Liver (tissue), 8 donors: ENCODE measurements at regions not wholly inside any gene's neighbourhood (a gene's known extent, or its start where the extent isn't known, plus 50 kb on each side); places are given as distances from the start of the nearest gene placed in this dataset.

ENCODE experiments used
- DNase-seq: peaks from one replicate; pipeline ENCODE4 v3.0.0-alpha.2; 2017; ENCODE audit warnings: low spot score
- H3K27ac ChIP-seq, 2 donors: one replicate each; pipeline ENCODE4 v1.7.0; 2013; ENCODE audit warnings: inconsistent platforms in 2 of 2, low read length in 2 of 2, control low read depth in 1 of 2, low read depth in 1 of 2, mild to moderate bottlenecking in 1 of 2
- H3K27me3 ChIP-seq, 4 donors: one replicate each; pipeline versions ENCODE4 v1.6.1 to v1.7.0; 2013; ENCODE audit warnings: low read length in 3 of 4, inconsistent platforms in 1 of 4, mild to moderate bottlenecking in 1 of 4, moderate library complexity in 1 of 4; ENCODE audit not compliant: control insufficient read depth in 4 of 4, insufficient read depth in 4 of 4
- H3K36me3 ChIP-seq, 4 donors: one replicate each; pipeline versions ENCODE4 v1.6.1 to v1.7.0; 2013; ENCODE audit warnings: low read length in 3 of 4, mild to moderate bottlenecking in 3 of 4, low read depth in 1 of 4, moderate library complexity in 1 of 4; ENCODE audit not compliant: control insufficient read depth in 4 of 4, insufficient read depth in 3 of 4
- H3K4me1 ChIP-seq, 4 donors: one replicate each; pipeline versions ENCODE4 v1.6.1 to v1.7.0; 2013; ENCODE audit warnings: low read length in 3 of 4, mild to moderate bottlenecking in 3 of 4, moderate library complexity in 1 of 4; ENCODE audit not compliant: control insufficient read depth in 4 of 4, insufficient read depth in 4 of 4
- H3K4me3 ChIP-seq, 3 donors: one replicate each; pipeline versions ENCODE4 v1.6.1 to v1.7.0; 2013; ENCODE audit warnings: low read length in 3 of 3, control low read depth in 1 of 3, low read depth in 1 of 3, mild to moderate bottlenecking in 1 of 3
- H3K9ac ChIP-seq, 2 donors: one replicate each; pipeline ENCODE4 v1.7.0; 2013; ENCODE audit warnings: low read length in 2 of 2, mild to moderate bottlenecking in 2 of 2, moderate library complexity in 2 of 2, control low read depth in 1 of 2, low read depth in 1 of 2
- H3K9me3 ChIP-seq, 4 donors: one replicate each; pipeline versions ENCODE4 v1.6.1 to v1.7.0; 2013; ENCODE audit warnings: low read length in 3 of 4; ENCODE audit not compliant: control insufficient read depth in 4 of 4
- ATF3 ChIP-seq: IDR thresholded peaks from 2 replicates; pipeline ENCODE4 v1.6.1; 2016; ENCODE audit warnings: antibody characterized with exemption
- CTCF ChIP-seq: fragments of 150-350 bp; IDR thresholded peaks from 2 replicates; pipeline ENCODE4 v1.5.1; 2017; ENCODE audit warnings: improper control_type of control experiment, low read depth, low read length; ENCODE audit not compliant: missing input control
- EGR1 ChIP-seq, 2 donors: IDR thresholded peaks; 2 replicates each; pipeline ENCODE4 v1.6.1; 2016 to 2018; ENCODE audit warnings: antibody characterized with exemption in 2 of 2, low read depth in 2 of 2
- FOXA1 ChIP-seq: IDR thresholded peaks from 2 replicates; pipeline ENCODE4 v1.6.1; 2016; ENCODE audit warnings: antibody characterized with exemption
- FOXA2 ChIP-seq: IDR thresholded peaks from 2 replicates; pipeline ENCODE4 v1.6.1; 2016; ENCODE audit warnings: antibody characterized with exemption
- GABPA ChIP-seq, 2 donors: IDR thresholded peaks in 1 of 2; conservative IDR thresholded peaks in 1 of 2; 2 replicates each; pipeline ENCODE4 v1.6.1; 2016; ENCODE audit warnings: antibody characterized with exemption in 2 of 2, mild to moderate bottlenecking in 1 of 2, moderate library complexity in 1 of 2
- HNF4A ChIP-seq, 2 donors: conservative IDR thresholded peaks; 2 replicates each; pipeline ENCODE4 v1.6.1; 2016; ENCODE audit warnings: antibody characterized with exemption in 2 of 2, mild to moderate bottlenecking in 2 of 2
- HNF4G ChIP-seq: IDR thresholded peaks from 2 replicates; pipeline ENCODE4 v1.6.1; 2016; ENCODE audit warnings: antibody characterized with exemption
- JUND ChIP-seq, 2 donors: IDR thresholded peaks; 2 replicates each; pipeline ENCODE4 v1.6.1; 2016; ENCODE audit warnings: antibody characterized with exemption in 2 of 2
- NR2F2 ChIP-seq: IDR thresholded peaks from 2 replicates; pipeline ENCODE4 v1.6.1; 2016; ENCODE audit warnings: antibody characterized with exemption
- RAD21 ChIP-seq, 2 donors: IDR thresholded peaks; 2 replicates each; pipeline ENCODE4 v1.6.1; 2016; ENCODE audit warnings: antibody characterized with exemption in 2 of 2, mild to moderate bottlenecking in 2 of 2
- REST ChIP-seq: IDR thresholded peaks from 2 replicates; pipeline ENCODE4 v1.6.1; 2016; ENCODE audit warnings: antibody characterized with exemption, mild to moderate bottlenecking
- RXRA ChIP-seq, 2 donors: IDR thresholded peaks; 2 replicates each; pipeline ENCODE4 v1.6.1; 2017 to 2018; ENCODE audit warnings: antibody characterized with exemption in 2 of 2, mild to moderate bottlenecking in 1 of 2
- SP1 ChIP-seq: IDR thresholded peaks from 2 replicates; pipeline ENCODE4 v1.6.1; 2018; ENCODE audit warnings: antibody characterized with exemption, mild to moderate bottlenecking
- TAF1 ChIP-seq: conservative IDR thresholded peaks from 2 replicates; pipeline ENCODE4 v1.6.1; 2016; ENCODE audit warnings: antibody characterized with exemption, mild to moderate bottlenecking
- YY1 ChIP-seq: IDR thresholded peaks from 2 replicates; pipeline ENCODE4 v1.6.1; 2016; ENCODE audit warnings: antibody characterized with exemption, mild to moderate bottlenecking
- ZBTB33 ChIP-seq: IDR thresholded peaks from 2 replicates; pipeline ENCODE4 v1.6.1; 2016; ENCODE audit warnings: antibody characterized with exemption
- WGBS: extraction: QIAGEN DNeasy Blood & Tissue Kit; methylation state at CpG from one replicate; pipeline ENCODE4 v1.1.7; 2013; 5-methylcytosine and 5-hydroxymethylcytosine counted together
- TF ChIP-seq, protein P1 (sequence below): IDR thresholded peaks from 2 replicates; pipeline ENCODE4 v1.6.1; 2016; ENCODE audit warnings: antibody characterized with exemption
- donor health status: healthy.
- donor health status: healthy.
- donor health status: healthy.
- donor health status: healthy.
- donor health status: healthy.

DNA sequence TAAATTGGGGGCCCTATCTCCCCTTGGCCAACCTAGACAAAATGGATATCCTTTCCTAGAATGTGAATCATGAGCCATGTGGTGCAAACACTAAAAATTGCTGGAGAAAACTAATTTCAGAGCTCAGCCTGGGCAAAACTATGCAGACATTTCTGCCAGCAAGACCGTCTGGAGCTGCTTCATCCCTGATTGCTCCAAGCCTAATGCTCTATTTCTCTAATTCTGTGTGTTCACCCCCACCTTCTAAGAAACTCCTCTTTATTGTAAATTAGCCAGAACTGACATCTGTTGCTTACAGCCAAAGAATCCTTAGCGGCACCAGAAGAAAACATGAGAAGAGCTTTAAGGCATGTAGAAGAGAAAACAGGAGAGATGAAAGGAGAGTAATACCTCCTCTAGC is 337.7 kb upstream of the CHAC2 start:
- Histone ChIP-seq H3K4me3 (no peak overlapping the region), H3K27ac (no peak overlapping the region), H3K27me3 (no peaks in the 10 kb centered on the region), H3K9me3 (no peaks in the 10 kb centered on the region), H3K9ac (no peak overlapping the region), H3K36me3 (no peaks in the 10 kb centered on the region), H3K4me1 (no peaks in the 10 kb centered on the region)
- WGBS, result 76% methylated on average over 2 of the region's 2 CpGs
- TF ChIP-seq EGR1 (IDR thresholded peaks at IDR 0.05; ENCODE audit: low read depth in 2 of 2) (no peak), CTCF (no peak), TAF1 (no peak), SP1 (no peak), NR2F2 (no peak), GABPA (IDR thresholded peaks at IDR 0.05 in 1 of 2, conservative IDR thresholded peaks at IDR 0.05 in 1 of 2) (no peak), JUND (IDR thresholded peaks at IDR 0.05) (no peak), REST (no peak), HNF4G (no peak), HNF4A (conservative IDR thresholded peaks at IDR 0.05) (no peak), YY1 (no peak), RAD21 (IDR thresholded peaks at IDR 0.05) (no peak), ATF3 (no peak), FOXA1 (no peak), ZBTB33 (no peak), RXRA (IDR thresholded peaks at IDR 0.05) (no peak), FOXA2 (no peak)
- TF ChIP-seq, protein P1, sequence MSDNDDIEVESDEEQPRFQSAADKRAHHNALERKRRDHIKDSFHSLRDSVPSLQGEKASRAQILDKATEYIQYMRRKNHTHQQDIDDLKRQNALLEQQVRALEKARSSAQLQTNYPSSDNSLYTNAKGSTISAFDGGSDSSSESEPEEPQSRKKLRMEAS, result no peak
- no peak for DNase-seq

GRCh38 chr2:53424902-53425301 is 342.7 kb upstream of the CHAC2 start:
- no peak for DNase-seq
- Histone ChIP-seq H3K27ac (no peak overlapping the region), H3K27me3 (no peaks in the 10 kb centered on the region), H3K4me3 (no peak overlapping the region), H3K9ac (no peak overlapping the region), H3K36me3 (no peaks in the 10 kb centered on the region), H3K9me3 (no peaks in the 10 kb centered on the region), H3K4me1 (no peaks in the 10 kb centered on the region)
- WGBS, result 75% methylated on average over 3 of the region's 3 CpGs
- no peak for TF ChIP-seq SP1
- no peak for TF ChIP-seq CTCF
- TF ChIP-seq FOXA1, result no peak
- TF ChIP-seq NR2F2, result no peak
- TF ChIP-seq YY1, result no peak
- no peak for TF ChIP-seq HNF4G
- TF ChIP-seq REST, result no peak
- no peak for TF ChIP-seq TAF1
- no peak for TF ChIP-seq ATF3
- no peak for TF ChIP-seq HNF4A (conservative IDR thresholded peaks at IDR 0.05)
- no peak for TF ChIP-seq RAD21 (IDR thresholded peaks at IDR 0.05)
- no peak for TF ChIP-seq JUND (IDR thresholded peaks at IDR 0.05)
- no peak for TF ChIP-seq EGR1 (IDR thresholded peaks at IDR 0.05; ENCODE audit: low read depth in 2 of 2)
